NCI-H2171 (cell line): ENCODE measurements at regions not wholly inside any gene's neighbourhood (a gene's known extent, or its start where the extent isn't known, plus 50 kb on each side); places are given as distances from the start of the nearest gene placed in this dataset.

Experiments
- DNase-seq: peaks from one replicate; lab custom pipeline; 2025; lab: John Stamatoyannopoulos, UW

DNA sequence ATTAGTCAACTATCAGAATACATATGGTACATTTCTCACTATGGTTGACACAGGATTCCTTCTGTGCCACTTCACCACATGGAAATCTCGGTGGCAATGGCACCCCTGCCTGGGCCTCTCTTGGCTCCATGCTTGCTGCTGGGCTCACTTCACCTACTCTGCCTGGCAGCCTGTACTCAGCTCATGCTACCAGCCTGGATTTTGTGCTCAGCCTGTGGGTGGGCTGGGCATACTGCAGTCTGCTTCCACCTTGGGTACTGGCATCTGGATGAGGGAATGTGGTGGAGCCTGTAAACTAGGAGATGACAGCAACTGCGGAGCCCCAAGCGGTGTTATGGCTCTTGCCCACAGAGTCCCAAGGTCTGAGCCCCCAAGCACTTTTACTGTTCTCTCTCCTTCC lies 604.1 kb downstream of the MTRR start:
- DNase-seq = no peak

DNA sequence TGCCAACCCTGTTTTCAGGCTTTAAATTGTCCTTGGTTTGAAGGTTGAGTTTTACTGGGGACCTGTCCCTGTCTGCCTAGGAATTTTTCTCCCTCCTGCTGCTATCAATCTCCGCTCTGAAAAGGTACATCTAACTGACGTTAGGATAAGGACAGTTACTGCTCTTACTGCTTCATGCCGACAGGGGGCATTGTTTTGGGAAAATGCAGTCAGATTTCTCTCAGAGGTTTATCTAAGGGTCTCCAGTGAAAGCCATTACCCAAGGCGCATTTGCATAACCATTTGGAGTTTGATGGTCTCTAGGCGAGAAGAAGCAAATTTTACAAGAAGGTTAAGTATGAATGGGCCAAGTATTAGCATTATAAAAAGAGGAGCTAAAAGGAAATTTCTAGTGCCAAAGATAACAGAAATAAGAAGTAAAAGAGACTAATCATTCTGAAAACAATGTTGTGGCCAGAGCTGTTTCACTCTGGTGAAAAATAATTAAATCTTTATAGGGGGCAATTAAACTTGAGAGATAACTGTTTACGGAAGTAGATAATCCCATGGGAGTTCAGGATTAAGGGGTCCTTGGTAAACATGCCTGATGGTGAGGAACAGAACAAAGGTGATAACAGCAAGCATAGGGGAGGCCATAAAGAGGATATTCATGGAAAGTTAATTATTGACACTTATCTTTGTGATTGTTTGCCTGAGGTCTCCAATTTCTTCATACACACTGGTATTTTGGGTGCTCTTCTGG lies 605.0 kb downstream of the MTRR start:
- no peak for DNase-seq

DNA sequence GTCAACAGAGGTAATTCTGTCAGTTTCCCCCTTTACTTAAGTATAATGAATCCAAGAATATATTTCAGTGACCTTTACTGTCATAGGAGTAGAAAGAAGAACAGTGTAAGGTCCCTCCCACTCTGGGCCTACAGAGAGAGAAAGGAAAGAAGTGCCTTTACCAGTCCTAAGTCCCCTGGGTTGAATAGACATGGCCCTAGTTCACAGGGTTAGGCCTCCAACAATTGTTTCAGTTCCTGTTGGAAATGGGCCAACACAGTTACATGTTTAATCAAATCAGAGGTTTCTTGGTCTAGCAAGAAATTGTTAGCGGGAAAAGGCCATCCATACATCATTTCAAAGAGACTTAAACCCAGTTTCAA lies 605.6 kb downstream of the MTRR start:
- DNase-seq = no peak

DNA sequence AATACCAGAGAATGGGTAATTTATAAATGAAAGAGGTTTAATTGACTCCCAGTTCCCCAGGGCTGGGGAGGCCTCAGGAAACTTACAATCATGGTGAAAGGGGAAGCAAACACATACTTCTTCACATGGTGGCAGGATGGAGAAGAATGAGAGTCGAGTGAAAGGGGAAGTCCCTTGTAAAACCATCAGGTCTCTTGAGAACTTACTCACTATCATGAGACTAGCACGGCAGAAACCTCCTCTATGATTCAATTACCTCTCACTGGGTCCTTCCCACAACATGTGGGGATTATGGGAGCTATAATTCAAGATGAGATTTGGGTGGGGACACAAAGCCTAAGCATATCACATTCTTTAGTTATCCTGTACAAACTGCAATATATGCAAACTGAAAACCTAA lies 609.4 kb downstream of the MTRR start:
- no peak for DNase-seq

DNA sequence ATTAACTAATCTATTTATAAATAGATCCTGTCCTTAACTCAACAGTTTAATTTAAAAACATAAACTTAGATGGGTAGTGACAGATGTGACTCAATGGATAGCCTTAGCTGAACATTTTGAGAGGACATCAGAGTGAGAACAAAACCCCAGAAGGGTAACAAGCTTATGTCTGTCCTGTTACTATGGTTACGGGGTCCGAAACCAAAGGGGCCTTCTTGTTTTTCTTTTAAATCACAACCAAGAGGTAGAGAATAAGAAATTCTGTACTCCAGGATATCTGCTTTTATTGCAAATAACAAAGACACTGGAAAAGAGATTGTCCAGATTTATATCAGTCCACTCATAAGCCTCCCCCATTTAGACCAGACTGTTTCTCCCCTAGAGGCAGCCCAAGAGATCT lies 612.1 kb downstream of the MTRR start:
- no peak for DNase-seq

DNA sequence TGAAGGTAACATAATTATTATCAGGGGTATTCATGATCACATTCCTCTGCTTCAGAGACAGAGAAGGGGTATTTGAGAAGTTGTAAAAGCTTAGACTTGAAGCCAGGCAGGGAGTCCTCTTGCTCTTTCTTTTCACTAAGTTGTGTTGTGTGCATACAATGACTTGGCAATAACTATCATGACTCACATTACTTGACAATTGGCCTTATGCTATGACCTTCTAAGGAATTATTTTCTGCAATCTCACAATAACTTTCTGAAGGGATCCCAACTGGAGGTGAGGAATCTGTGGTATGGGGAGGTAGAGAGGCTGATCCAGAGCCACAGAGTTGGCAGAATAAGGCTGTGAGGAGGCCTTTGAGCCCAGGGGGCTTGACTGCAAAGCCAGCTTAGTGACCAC lies 622.3 kb downstream of the MTRR start:
- DNase-seq = no peak

DNA sequence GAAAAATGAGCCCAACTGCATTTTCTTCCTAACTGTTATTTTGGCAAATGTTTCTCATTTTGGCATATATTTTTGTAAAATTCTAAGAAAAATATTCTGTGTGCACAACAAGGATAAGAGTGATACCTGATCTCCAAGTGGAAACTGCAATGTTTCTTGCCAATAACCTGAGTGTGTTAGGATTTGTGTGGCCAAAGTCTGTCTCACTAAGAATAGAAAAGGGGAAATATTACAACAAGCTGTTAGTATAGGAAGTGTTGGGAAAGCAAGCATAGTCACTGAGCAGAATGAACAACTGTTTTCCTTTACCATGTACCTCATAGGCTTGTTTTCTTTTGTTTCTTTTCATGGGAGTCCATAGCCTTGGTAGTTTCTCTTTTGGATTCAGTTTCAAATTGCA lies 624.2 kb downstream of the MTRR start:
- DNase-seq = no peak

DNA sequence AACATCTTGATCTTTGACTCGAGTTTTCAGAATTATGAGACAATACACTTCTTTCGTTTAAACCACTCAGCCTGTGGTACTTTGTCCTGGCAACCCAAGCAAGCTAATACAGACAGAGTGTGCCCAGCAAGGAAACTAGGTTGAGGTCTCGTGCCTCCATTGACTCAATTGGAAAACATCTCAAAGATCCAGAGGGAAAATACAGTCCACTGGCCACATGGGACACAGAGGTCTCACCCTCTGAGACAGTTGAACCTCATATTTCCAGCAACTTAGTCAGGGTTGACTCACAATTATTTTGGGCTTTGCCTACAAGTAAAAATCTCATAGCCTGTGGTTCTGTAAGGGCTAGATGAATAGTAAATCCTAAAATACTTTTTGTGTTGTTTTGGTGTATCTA lies 631.5 kb downstream of the MTRR start:
- no peak for DNase-seq

DNA sequence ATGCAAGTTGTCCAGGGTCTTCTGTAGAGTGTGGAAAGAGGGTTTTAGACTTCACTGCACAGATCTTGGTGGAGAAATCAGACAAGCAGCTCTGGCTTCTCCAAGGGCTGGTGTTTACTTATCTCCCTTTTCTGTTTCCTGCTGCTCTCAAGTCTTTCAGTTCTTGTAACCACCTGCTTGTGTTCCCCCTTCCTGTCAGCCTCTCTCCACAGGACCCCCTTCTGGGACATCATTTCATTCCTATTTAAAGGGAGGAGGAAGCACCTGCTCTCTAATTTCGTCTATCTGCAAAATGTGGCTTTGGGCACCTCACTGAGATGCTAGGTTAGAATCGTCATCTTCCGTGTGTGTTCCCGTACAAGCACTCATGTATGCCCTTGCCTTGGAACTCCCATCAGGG lies 636.2 kb downstream of the MTRR start:
- no peak for DNase-seq

DNA sequence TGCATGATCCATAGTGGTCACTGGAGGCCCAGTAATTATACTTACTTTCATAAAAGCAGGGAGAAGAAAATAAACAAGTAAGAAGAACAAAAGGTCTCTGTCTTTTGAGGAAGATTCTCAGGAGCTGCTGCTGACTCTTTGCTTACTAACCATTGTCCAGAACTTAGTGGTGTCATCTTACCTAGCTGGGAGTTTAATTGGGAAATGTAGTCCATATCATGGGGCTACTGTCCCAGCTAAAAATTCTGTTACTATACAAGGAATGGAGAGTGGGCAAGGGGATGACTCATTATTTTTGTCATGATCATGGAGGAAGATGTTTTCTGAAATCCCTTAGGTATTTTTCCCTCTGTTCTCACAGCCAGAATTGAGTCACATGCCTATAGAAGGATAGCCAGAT lies 639.3 kb downstream of the MTRR start:
- DNase-seq = no peak

DNA sequence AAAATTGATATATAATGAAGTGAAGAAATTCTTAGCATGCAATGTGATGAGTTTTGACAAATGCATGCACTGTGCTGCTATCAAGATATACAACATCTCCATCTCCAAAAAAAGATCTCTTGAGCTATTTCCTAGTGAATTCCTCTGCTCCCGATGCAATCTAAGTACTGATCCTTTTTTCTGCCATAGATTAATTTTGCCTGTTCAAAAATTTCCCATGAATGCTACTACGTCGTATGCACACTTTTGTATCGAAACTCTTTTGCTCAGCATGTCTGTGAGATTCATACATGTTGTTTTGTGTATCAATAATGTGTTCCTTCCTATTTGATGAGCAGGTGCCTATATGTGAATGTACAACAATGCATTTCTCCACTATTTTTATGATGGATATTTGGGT lies 647.4 kb downstream of the MTRR start:
- DNase-seq = no peak

DNA sequence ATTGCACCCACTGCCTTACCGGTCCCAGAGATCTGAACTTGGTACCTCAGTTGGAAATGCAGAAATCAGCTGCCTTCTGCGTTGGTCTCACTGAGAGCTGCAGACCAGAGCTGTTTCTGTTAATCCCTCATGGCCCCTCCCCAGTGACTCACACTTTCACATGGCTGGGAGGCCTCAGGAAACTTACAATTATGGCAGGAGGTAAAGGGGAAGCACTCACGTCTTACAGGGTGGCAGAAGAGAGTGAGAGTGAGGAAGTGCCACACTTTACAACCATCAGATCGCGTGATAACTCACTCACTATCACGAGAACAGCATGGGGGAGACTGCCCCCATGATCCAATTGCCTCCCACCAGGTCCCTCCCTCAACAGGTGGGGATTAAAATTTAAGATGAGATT lies 648.5 kb downstream of the MTRR start:
- DNase-seq = no peak

DNA sequence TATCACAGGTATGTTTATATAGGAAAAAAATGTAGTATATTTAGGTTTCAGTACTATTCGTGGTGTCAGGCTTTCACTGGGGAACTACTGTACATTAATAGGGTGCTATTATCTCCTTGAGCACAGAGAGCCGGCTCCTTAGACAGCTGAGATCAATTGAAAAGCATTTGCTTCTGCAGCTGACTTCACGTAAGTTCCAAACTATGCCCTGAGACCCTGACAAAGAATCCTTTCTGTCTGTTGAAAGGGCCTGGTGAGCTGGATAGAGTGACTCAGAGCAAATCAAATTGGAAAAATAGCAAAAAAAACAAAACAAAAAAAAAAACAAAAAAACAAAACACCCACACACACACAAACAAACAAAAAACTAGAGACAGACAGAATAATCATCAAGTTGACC lies 652.0 kb downstream of the MTRR start:
- no peak for DNase-seq

DNA sequence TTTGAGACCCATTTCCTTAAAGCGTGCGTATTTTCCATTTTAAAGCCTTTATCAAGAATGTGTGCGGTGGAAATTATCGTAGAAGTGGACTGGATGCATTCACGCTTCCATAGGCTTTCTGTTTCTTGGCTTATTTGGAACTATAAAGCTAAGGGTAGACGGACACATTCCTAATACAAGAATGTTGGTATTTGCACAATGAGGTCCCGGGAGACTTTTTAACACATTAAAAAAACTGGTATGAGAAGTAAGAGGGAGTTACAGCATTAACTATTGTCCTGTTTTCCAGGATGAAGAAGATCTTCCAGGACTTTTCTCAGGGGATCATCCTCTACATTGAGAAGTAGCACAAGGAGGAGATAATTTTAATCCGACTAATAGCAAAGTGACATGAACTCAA lies 653.0 kb downstream of the MTRR start:
- DNase-seq = no peak

DNA sequence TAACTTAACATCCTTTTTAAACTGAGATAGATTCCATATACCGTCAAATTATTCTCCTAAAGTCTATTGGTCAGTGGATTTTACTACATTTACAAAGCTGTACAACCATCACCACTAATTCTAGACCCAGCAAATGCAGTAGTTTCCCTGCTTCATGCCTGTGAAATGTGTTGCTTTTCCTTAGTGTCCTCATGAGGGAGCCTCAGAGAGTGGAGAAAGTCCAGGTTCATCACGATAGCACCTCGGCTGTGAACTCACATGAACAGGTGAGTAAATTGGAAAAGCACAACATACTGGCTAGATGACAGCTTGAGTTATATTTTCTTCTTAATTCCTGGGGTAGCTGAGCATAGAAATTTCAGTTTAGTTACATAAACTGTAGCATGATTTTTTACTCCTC lies 653.7 kb downstream of the MTRR start:
- peak; percentile 4 for DNase-seq

DNA sequence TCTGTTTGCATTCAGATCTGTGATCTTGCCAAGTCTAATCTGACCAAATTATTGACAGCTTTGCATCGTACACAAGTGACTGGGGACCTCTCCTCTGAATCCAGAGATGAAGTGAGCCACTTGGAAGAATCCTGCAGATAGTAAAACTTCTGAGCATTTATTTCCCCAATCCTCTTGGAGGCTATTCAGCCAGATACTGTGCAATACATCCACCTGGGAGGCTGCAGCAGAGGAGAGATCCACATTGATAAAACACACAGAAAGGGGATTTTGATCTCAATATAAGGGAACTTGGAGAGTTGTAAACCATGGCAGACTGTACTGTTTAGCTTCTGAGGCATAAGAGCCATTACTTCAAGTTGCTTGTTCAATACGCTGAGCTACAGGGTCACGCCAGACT lies 654.6 kb downstream of the MTRR start:
- no peak for DNase-seq

DNA sequence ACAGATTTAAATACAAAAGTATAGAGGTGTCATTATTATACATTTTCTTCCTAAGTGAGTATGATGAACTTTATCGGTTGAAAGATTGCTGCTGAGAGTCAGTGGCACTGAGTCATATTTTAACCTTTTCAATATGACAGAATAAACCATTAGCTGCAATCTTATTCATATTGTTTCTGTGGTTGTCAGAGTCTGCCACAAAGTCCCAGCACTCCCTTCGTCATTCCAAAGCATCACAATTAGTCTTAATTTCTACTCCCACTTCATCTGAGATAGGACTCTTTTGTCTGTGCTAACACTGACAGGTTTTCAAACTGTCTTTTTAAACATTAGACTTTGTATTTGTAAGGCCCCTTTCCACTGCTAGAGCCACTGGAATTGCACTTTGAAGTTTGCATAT lies 656.9 kb downstream of the MTRR start:
- no peak for DNase-seq

DNA sequence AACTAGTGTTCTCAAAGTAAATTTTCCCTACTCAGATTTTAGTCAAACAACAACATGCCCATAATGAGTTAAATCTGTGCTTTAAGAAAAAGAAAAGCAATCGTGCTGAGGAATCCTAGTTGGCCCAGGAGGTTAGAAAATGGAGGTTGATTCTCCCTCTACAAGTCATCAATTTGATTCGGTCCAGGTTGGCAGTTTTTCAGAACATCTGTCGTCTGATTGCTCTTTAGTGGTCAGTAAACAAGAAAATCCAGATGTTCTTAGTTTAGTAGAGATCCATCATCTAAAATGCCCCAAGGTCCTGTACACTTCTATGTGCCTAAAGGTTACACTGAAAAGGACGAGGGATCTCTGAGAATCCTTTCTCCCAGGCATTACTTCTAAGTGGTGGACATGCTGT lies 659.2 kb downstream of the MTRR start:
- DNase-seq = no peak

DNA sequence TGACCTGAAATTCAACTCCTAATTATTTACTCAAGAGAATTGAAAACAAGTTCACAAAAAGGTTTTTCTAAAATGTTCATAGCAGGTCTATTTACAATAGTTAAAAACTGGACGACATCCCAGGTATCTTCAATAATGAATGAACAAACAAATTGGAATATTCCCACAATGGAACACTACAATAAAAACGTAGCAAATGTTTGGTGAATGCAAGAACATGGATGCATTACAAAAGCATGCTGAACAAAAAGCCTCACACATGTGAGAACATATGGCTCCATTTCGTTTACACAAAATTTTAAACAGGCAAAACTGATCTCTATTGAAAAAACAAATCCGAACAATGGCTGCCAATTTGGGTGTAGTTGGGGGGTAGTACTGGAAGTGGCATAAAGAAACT lies 669.9 kb downstream of the MTRR start:
- DNase-seq = peak; percentile 15

DNA sequence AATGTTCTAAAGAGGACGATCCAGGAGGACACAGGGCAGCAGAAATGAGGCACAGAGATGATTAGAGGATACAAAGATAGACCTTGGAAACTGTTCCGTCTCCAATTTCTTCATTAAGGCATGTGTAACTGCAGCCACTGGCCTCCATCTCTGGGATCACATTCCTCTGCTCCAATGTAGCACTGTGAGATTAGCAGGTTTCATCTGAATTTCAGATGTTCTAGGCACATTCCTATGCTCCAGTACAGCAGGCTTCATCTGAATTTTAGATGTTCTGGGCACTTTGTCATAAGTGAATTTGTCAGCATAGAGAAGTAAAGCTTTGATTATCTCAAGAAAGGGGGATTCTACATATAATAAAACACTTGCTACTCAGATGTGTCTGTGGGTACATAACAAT lies 671.4 kb downstream of the MTRR start:
- no peak for DNase-seq

DNA sequence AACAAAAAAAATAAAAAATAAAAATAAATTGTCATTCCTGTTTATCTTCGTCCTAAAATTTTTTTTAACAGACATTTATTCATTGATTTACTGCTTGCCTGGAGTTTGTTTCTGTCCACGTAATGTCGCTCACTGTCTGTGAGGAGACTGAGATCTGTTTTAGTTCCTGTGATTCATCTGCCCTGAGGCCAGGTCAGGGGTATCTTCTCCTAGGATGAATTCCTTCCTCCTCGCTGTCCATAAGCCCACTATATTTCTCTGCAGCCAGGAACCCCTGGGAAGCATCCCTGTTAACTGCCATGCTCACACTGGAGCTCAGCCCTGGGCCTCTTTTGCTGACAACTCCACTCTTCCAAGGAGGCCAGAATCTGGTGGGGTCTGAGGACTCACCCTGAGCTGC lies 682.0 kb downstream of the MTRR start:
- no peak for DNase-seq

DNA sequence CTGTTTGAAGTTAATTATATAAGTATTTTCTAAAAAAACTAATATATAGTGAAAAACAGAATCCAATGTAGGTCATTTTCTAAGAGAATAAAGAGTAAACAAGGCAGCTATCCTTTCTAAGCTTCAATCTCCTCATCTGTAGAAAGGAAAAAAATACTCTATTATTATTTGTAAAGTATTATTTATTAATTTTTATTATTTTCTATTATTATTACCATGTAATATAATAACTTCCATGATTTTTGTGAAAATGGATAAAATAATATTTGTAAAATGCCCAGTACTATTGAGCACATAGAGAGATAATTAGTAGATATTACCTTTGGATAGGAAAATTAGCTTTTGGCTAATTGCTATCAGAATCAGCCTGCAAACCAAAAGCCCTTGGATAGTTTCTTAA lies 684.4 kb downstream of the MTRR start:
- no peak for DNase-seq

DNA sequence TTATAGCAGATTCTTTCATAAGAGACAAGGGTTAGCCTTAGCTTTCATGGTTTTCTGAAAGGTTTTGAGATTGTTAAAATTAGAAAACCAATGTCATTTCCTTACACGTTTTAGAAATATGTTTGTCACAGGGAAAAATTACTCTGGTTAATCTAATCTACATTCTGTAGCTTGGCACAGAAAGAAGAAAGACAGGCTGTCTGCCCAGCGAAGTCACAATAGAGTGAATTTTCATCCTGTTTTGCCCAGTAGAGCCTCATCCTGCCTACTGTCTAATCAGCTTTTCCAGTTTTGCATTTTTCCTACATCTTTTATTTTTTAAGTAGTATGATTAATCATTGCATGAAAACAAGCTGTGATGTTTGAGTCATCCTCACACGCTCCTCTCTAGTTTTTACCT lies 688.8 kb downstream of the MTRR start:
- no peak for DNase-seq

DNA sequence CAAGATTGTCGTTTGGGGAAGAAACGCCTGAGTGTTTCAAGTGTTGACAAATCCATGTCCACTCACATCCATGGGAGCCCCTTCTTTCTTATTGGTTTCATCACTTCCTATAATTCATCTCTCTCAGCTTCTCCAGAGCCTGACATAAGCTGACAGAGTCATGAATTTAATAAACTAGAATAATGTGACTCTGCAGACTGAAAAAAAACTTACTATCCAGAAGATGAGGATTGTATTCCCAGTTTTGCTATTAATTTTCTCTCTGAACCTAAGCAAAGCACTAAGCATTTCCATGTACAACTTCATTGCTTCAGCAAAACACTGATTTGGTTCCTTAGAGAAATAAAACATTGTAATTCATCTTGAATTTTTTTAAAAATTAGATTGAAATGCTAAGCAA lies 691.8 kb downstream of the MTRR start:
- no peak for DNase-seq
